HCT116 (cell line): ENCODE measurements at regions not wholly inside any gene's neighbourhood (a gene's known extent, or its start where the extent isn't known, plus 50 kb on each side); places are given as distances from the start of the nearest gene placed in this dataset.

ENCODE experiments used
- ATAC-seq: fragments of 200-7000 bp; cut with Tn5 transposase; 2 replicates; pipeline ENCODE4 v1.9.1; 2020; ENCODE audit warnings: mild to moderate bottlenecking, moderate library complexity
- BruUV-seq: library from RNA; stranded (reverse); fragments of 400-500 nt; replicated peaks from 2 replicates; lab custom pipeline; 2021; lab: Mats Ljungman, UMichigan
- CTCF ChIA-PET: fragments of 300-600 bp; sonication (Branson Sonifier 250); formaldehyde crosslinking; loops from one replicate; lab custom pipeline; 2021; ENCODE audit warnings: antibody characterized with exemption; lab: Charles Lee
- POLR2A ChIA-PET: fragments of 300-600, 350-600 bp; sonication (Branson Sonifier 250); formaldehyde crosslinking; loops from one replicate; lab custom pipeline; 2021; ENCODE audit warnings: antibody characterized with exemption; lab: Charles Lee
- RAD21 ChIA-PET, 2 experiments: fragments of 300-600 bp; sonication (Branson Sonifier 250); formaldehyde crosslinking; loops; one replicate each; lab custom pipeline; 2023; ENCODE audit warnings: low total read pairs in 2 of 2; ENCODE audit not compliant: uncharacterized antibody in 2 of 2, unreplicated experiment in 2 of 2, low non-redundant PET in 1 of 2; lab: Charles Lee
- DNase-seq: peaks from one replicate; pipeline ENCODE4 v3.0.0-alpha.2; 2010; ENCODE audit warnings: low read depth, low spot score
- H2AFZ ChIP-seq: fragments of 200-600 bp; shearing (Covaris generic), sonication (generic); 2 replicates; pipeline ENCODE4 v1.6.1; 2017; ENCODE audit warnings: low read depth, mixed run types, mixed read lengths, antibody characterized with exemption, low read length; ENCODE audit not compliant: poor library complexity, severe bottlenecking
- H3K27ac ChIP-seq: 2 replicates; pipeline ENCODE4 v1.5.1; 2012; ENCODE audit warnings: low read depth, low read length
- H3K27me3 ChIP-seq: fragments of 200-600 bp; sonication (generic); 2 replicates; pipeline ENCODE4 v1.6.1; 2016; ENCODE audit warnings: mixed run types, low read length, mixed read lengths; ENCODE audit not compliant: insufficient read depth
- H3K36me3 ChIP-seq, 2 experiments: fragments of 200-500 bp in 1 of 2; fragments of 200-600 bp in 1 of 2; sonication (Bioruptor generic) in 1 of 2; sonication (generic) in 1 of 2; 2 replicates each; pipeline versions ENCODE4 v1.5.1 to v1.6.1; 2014 to 2016; ENCODE audit warnings: low read length in 2 of 2, inconsistent platforms in 1 of 2, mixed read lengths in 1 of 2, mixed run types in 1 of 2; ENCODE audit not compliant: insufficient read depth in 2 of 2, control insufficient read depth in 1 of 2
- H3K4me1 ChIP-seq, 2 experiments: fragments of 200-600 bp in 1 of 2; sonication (generic) in 1 of 2; 2 replicates each; pipeline versions ENCODE4 v1.5.1 to v1.6.1; 2012 to 2017; ENCODE audit warnings: low read length in 2 of 2, inconsistent platforms in 1 of 2, mild to moderate bottlenecking in 1 of 2, mixed read lengths in 1 of 2, mixed run types in 1 of 2, moderate library complexity in 1 of 2; ENCODE audit not compliant: insufficient read depth in 2 of 2, control insufficient read depth in 1 of 2
- H3K4me2 ChIP-seq: fragments of 200-600 bp; sonication (generic); 2 replicates; pipeline ENCODE4 v1.6.1; 2017; ENCODE audit warnings: mixed run types, low read length, mixed read lengths
- H3K4me3 ChIP-seq, 2 experiments: fragments of 200-600 bp in 1 of 2; sonication (generic) in 1 of 2; replicated peaks in 1 of 2; 2 replicates each; pipeline ENCODE4 v1.5.1; 2011 to 2016; ENCODE audit warnings: low read length in 2 of 2, control low read depth in 1 of 2, low read depth in 1 of 2, mild to moderate bottlenecking in 1 of 2, mixed read lengths in 1 of 2, mixed run types in 1 of 2
- H3K79me2 ChIP-seq: fragments of 200-600 bp; sonication (generic); 2 replicates; pipeline ENCODE4 v1.6.1; 2017; ENCODE audit warnings: mild to moderate bottlenecking, mixed run types, low read length, moderate library complexity, mixed read lengths; ENCODE audit not compliant: insufficient read depth
- H3K9ac ChIP-seq: fragments of 200-600 bp; sonication (generic); 2 replicates; pipeline ENCODE4 v1.6.1; 2016; ENCODE audit warnings: low read length, mixed read lengths
- H3K9me2 ChIP-seq: fragments of 200-600 bp; sonication (generic), shearing (Covaris generic); 2 replicates; pipeline ENCODE4 v1.6.1; 2017; ENCODE audit warnings: mixed run types, mild to moderate bottlenecking, moderate library complexity; ENCODE audit not compliant: insufficient read depth
- H3K9me3 ChIP-seq, 2 experiments: fragments of 200-500 bp in 1 of 2; fragments of 200-600 bp in 1 of 2; sonication (Bioruptor generic) in 1 of 2; sonication (generic) in 1 of 2; 2 replicates each; pipeline ENCODE4 v1.6.1; 2014 to 2017; ENCODE audit warnings: low read length in 2 of 2, mixed read lengths in 2 of 2, inconsistent platforms in 1 of 2, low read depth in 1 of 2, mild to moderate bottlenecking in 1 of 2, mixed run types in 1 of 2, moderate library complexity in 1 of 2; ENCODE audit not compliant: control insufficient read depth in 1 of 2, insufficient read depth in 1 of 2
- H4K20me1 ChIP-seq: fragments of 200-600 bp; sonication (generic), shearing (Covaris generic); 2 replicates; pipeline ENCODE4 v1.6.1; 2017; ENCODE audit warnings: mixed run types, mild to moderate bottlenecking, moderate library complexity; ENCODE audit not compliant: insufficient read depth
- ATF3 ChIP-seq: IDR thresholded peaks from 2 replicates; pipeline ENCODE4 v1.6.1; 2012
- EGR1 ChIP-seq: IDR thresholded peaks from 2 replicates; pipeline ENCODE4 v1.6.1; 2012; ENCODE audit warnings: low read depth
- EZH2 ChIP-seq: fragments of 200-600 bp; sonication (generic); IDR thresholded peaks from 2 replicates; pipeline ENCODE4 v1.6.1; 2017; ENCODE audit warnings: antibody characterized with exemption, mixed run types
- FOSL1 ChIP-seq: IDR thresholded peaks from 2 replicates; pipeline ENCODE4 v1.6.1; 2012; ENCODE audit warnings: low read depth
- JUND ChIP-seq: IDR thresholded peaks from 2 replicates; pipeline ENCODE4 v1.6.1; 2012
- POLR2A ChIP-seq: IDR thresholded peaks from 2 replicates; pipeline ENCODE4 v1.7.0; 2011; ENCODE audit warnings: borderline replicate concordance; ENCODE audit not compliant: insufficient read depth, insufficient read length; ENCODE audit errors: extremely low read depth
- POLR2AphosphoS5 ChIP-seq: IDR thresholded peaks from 2 replicates; pipeline ENCODE4 v1.6.1; 2011; ENCODE audit warnings: mild to moderate bottlenecking, low read depth, low read length, moderate library complexity
- RAD21 ChIP-seq: IDR thresholded peaks from 2 replicates; pipeline ENCODE4 v1.6.1; 2012; ENCODE audit warnings: low read depth, mild to moderate bottlenecking
- SP1 ChIP-seq: IDR thresholded peaks from 2 replicates; pipeline ENCODE4 v1.6.1; 2012; ENCODE audit warnings: low read depth
- TCF7L2 ChIP-seq: IDR thresholded peaks from 2 replicates; pipeline ENCODE4 v1.7.0; 2011; ENCODE audit warnings: borderline replicate concordance, inconsistent platforms; ENCODE audit not compliant: insufficient read depth, insufficient read length; ENCODE audit errors: extremely low read depth
- ZFX ChIP-seq: fragments of 450-650 bp; IDR thresholded peaks from 2 replicates; pipeline ENCODE4 v1.6.1; 2017
- ZNF274 ChIP-seq: fragments of 200-500 bp; sonication (Bioruptor generic); IDR thresholded peaks from 2 replicates; pipeline ENCODE4 v1.6.1; 2014; ENCODE audit warnings: mild to moderate bottlenecking, low read depth, low read length, inconsistent platforms
- intact Hi-C: fragments of 100-400 bp; cut with micrococcal nuclease; formaldehyde crosslinking; loops from 2 replicates; pipeline ENCODE4 v1.10.0; 2022
- TF ChIP-seq, protein P1 (sequence below): IDR thresholded peaks from 2 replicates; pipeline ENCODE4 v1.6.1; 2012; ENCODE audit warnings: low read depth

GRCh38 chr5:116377276-116378006 is 197.2 kb downstream of the SEMA6A start:
- H3K4me3 ChIP-seq, result no peak overlapping the region
- H4K20me1 ChIP-seq, result no peaks in the 10 kb centered on the region
- BruUV-seq, result no TSS peak
- no peak overlapping the region for H3K27ac ChIP-seq
- ChIA-PET RAD21 (no interaction called here), CTCF (no interaction called here), POLR2A (no interaction called here)
- ATAC-seq (no peak), DNase-seq (no peak)
- H3K36me3 ChIP-seq, result no peaks in the 10 kb centered on the region
- H3K9ac ChIP-seq, result no peak overlapping the region
- no peak overlapping the region for H2AFZ ChIP-seq
- no peak overlapping the region for H3K4me2 ChIP-seq
- intact Hi-C loops, result no loop called here
- TF ChIP-seq EZH2, result no peak
- no peak for TF ChIP-seq EGR1
- TF ChIP-seq, protein P1, sequence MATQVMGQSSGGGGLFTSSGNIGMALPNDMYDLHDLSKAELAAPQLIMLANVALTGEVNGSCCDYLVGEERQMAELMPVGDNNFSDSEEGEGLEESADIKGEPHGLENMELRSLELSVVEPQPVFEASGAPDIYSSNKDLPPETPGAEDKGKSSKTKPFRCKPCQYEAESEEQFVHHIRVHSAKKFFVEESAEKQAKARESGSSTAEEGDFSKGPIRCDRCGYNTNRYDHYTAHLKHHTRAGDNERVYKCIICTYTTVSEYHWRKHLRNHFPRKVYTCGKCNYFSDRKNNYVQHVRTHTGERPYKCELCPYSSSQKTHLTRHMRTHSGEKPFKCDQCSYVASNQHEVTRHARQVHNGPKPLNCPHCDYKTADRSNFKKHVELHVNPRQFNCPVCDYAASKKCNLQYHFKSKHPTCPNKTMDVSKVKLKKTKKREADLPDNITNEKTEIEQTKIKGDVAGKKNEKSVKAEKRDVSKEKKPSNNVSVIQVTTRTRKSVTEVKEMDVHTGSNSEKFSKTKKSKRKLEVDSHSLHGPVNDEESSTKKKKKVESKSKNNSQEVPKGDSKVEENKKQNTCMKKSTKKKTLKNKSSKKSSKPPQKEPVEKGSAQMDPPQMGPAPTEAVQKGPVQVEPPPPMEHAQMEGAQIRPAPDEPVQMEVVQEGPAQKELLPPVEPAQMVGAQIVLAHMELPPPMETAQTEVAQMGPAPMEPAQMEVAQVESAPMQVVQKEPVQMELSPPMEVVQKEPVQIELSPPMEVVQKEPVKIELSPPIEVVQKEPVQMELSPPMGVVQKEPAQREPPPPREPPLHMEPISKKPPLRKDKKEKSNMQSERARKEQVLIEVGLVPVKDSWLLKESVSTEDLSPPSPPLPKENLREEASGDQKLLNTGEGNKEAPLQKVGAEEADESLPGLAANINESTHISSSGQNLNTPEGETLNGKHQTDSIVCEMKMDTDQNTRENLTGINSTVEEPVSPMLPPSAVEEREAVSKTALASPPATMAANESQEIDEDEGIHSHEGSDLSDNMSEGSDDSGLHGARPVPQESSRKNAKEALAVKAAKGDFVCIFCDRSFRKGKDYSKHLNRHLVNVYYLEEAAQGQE, result no peak
- TF ChIP-seq ZFX, result no peak
- no peaks in the 10 kb centered on the region for H3K9me3 ChIP-seq
- no peaks in the 10 kb centered on the region for H3K4me1 ChIP-seq
- H3K79me2 ChIP-seq, result no peaks in the 10 kb centered on the region
- H3K9me2 ChIP-seq, result no peaks in the 10 kb centered on the region
- no peaks in the 10 kb centered on the region for H3K27me3 ChIP-seq

DNA sequence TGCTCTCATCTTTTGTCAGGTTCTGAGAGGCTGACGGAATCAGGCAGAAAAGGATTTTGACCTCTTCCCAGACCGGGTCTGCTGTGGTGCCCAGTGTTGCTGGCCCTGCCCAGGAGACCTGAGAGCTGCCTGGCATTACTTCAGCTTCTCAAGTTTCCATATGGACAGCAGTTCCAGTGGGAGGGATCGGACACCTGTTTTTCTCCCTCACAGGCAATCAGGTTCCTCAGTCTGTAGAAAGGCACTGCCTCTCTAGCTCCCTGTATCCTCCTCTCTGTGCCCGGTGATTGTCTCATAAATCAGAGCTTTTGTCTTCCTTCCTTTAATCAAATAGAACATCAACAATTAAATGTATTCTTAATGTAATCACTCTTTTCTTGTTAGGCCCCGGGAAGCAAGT is 198.7 kb downstream of the SEMA6A start:
- Histone ChIP-seq H3K4me2 (no peak overlapping the region), H3K27ac (no peak overlapping the region), H3K36me3 (no peaks in the 10 kb centered on the region), H3K9ac (no peak overlapping the region), H3K4me3 (no peak overlapping the region), H2AFZ (no peak overlapping the region), H3K9me2 (no peaks in the 10 kb centered on the region), H3K27me3 (no peaks in the 10 kb centered on the region), H3K4me1 (no peaks in the 10 kb centered on the region), H4K20me1 (no peaks in the 10 kb centered on the region), H3K79me2 (no peaks in the 10 kb centered on the region), H3K9me3 (no peaks in the 10 kb centered on the region)
- DNase-seq (no peak), ATAC-seq (no peak)
- no TSS peak for BruUV-seq
- ChIA-PET CTCF (no interaction called here), RAD21 (no interaction called here), POLR2A (no interaction called here)
- intact Hi-C loops, result no loop called here
- TF ChIP-seq ATF3, result no peak
- no peak for TF ChIP-seq TCF7L2
- TF ChIP-seq POLR2AphosphoS5, result no peak
- TF ChIP-seq JUND, result no peak
- no peak for TF ChIP-seq ZNF274
- no peak for TF ChIP-seq ZFX
- no peak for TF ChIP-seq SP1
- TF ChIP-seq, protein P1, result no peak
- no peak for TF ChIP-seq FOSL1
- no peak for TF ChIP-seq POLR2A
- no peak for TF ChIP-seq RAD21
